ENCODE measurements at regions not wholly inside any gene's neighbourhood (a gene's known extent, or its start where the extent isn't known, plus 50 kb on each side); places are given as distances from the start of the nearest gene placed in this dataset.

GRCh38 chr17:70912716-70913485 lies 743.6 kb downstream of the KCNJ2 start:
- no peaks in the 10 kb centered on the region for H3K36me3 ChIP-seq (ENCODE audit: control insufficient read depth, insufficient read depth, low read length)
- no peaks in the 10 kb centered on the region for H3K27me3 ChIP-seq (replicated peaks; ENCODE audit: control insufficient read depth, insufficient read depth, low read length)
- TF ChIP-seq, protein P1, sequence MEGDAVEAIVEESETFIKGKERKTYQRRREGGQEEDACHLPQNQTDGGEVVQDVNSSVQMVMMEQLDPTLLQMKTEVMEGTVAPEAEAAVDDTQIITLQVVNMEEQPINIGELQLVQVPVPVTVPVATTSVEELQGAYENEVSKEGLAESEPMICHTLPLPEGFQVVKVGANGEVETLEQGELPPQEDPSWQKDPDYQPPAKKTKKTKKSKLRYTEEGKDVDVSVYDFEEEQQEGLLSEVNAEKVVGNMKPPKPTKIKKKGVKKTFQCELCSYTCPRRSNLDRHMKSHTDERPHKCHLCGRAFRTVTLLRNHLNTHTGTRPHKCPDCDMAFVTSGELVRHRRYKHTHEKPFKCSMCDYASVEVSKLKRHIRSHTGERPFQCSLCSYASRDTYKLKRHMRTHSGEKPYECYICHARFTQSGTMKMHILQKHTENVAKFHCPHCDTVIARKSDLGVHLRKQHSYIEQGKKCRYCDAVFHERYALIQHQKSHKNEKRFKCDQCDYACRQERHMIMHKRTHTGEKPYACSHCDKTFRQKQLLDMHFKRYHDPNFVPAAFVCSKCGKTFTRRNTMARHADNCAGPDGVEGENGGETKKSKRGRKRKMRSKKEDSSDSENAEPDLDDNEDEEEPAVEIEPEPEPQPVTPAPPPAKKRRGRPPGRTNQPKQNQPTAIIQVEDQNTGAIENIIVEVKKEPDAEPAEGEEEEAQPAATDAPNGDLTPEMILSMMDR (IDR thresholded peaks at IDR 0.05; ENCODE audit: insufficient read depth, low read length, poor library complexity, severe bottlenecking) = no peak
- no peak for DNase-seq (ENCODE audit: extremely low read depth, insufficient read length)
- no peak overlapping the region for H3K4me3 ChIP-seq (replicated peaks; ENCODE audit: low read depth, low read length)

DNA sequence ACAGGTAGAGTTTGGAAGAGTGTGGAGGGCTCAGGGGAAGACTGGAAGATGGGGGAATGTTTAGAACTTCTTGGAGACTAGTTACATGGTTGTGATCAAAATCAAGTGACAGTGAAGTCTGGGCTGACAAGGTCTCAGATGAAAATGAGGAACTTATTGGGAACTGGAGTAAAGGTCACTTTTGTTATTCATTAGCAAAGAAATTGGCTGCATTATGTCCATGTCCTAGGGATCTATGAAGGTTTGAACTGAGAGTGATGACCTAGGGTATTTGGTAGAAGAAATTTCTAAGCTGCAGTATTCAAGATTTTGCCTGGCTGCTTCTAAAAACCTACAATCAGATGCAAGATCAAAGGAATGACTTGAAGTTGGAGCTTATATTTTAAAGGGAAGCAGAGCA lies 747.1 kb downstream of the KCNJ2 start:
- Histone ChIP-seq H3K4me3 (replicated peaks; ENCODE audit: low read depth, low read length) (no peak overlapping the region), H3K27me3 (replicated peaks; ENCODE audit: control insufficient read depth, insufficient read depth, low read length) (no peaks in the 10 kb centered on the region), H3K36me3 (ENCODE audit: control insufficient read depth, insufficient read depth, low read length) (no peaks in the 10 kb centered on the region)
- TF ChIP-seq, protein P1 (IDR thresholded peaks at IDR 0.05; ENCODE audit: insufficient read depth, low read length, poor library complexity, severe bottlenecking) = no peak
- DNase-seq (ENCODE audit: extremely low read depth, insufficient read length) = no peak

DNA sequence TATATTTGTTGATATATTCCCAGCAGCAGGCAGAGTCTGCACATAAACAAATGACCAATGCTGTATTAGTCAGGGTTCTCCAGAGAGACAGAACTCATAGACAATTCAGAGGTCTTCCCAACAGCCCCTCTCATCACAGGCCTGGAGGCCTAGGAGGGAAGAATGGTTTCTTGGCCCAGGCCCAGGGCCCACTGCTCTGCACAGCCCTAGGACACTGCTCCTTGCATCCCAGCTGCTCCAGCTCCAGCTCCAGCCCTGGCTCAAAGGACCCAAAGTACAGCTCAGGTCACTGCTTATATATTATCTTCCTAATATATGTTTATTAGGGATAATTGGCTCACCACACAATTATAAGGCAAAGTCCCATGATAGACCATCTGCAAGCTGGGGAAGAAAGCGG lies 749.9 kb downstream of the KCNJ2 start:
- TF ChIP-seq, protein P1 (IDR thresholded peaks at IDR 0.05; ENCODE audit: insufficient read depth, low read length, poor library complexity, severe bottlenecking) = no peak
- Histone ChIP-seq H3K4me3 (replicated peaks; ENCODE audit: low read depth, low read length) (no peak overlapping the region), H3K27me3 (replicated peaks; ENCODE audit: control insufficient read depth, insufficient read depth, low read length) (no peaks in the 10 kb centered on the region), H3K36me3 (ENCODE audit: control insufficient read depth, insufficient read depth, low read length) (no peaks in the 10 kb centered on the region)
- no peak for DNase-seq (ENCODE audit: extremely low read depth, insufficient read length)

DNA sequence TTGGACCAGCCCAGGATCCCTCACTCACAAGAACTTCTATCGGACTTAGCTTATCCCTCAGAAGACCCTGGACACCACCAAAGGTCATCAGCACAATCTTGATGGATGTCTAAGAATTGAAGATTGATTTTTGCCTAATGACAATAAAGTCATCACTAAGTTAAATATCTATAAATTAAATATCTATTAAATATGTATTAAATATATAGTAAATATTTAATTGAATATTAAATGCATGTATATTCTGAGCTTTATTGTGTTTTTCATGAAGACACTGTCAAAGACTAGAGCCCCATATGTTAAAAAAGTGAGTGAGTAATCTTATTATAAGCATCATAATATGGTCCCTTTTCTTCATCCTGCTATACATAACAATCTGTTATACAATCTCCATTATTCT lies 751.1 kb downstream of the KCNJ2 start:
- no peaks in the 10 kb centered on the region for H3K36me3 ChIP-seq (ENCODE audit: control insufficient read depth, insufficient read depth, low read length)
- no peak for DNase-seq (ENCODE audit: extremely low read depth, insufficient read length)
- no peaks in the 10 kb centered on the region for H3K27me3 ChIP-seq (replicated peaks; ENCODE audit: control insufficient read depth, insufficient read depth, low read length)
- H3K4me3 ChIP-seq (replicated peaks; ENCODE audit: low read depth, low read length) = no peak overlapping the region
- TF ChIP-seq, protein P1 (IDR thresholded peaks at IDR 0.05; ENCODE audit: insufficient read depth, low read length, poor library complexity, severe bottlenecking) = no peak

DNA sequence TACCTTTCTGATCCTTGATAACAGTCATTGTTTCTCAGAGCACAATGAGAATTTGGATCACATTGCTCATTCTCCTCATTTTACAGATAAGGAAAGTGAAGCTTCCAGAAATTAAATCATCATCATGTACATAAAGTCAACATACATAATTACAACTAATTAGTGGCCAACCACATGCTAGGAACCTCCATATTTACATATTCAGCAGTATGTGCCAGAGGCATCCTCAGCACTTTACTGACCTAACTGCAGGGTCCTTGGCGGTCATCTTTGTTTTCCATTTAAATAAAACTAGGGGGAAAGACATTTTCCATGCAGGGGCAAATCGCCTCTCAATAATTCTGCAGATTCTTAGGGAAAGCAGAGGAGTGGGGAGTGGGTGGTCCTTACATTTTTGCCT lies 752.9 kb downstream of the KCNJ2 start:
- H3K36me3 ChIP-seq (ENCODE audit: control insufficient read depth, insufficient read depth, low read length) = no peaks in the 10 kb centered on the region
- H3K27me3 ChIP-seq (replicated peaks; ENCODE audit: control insufficient read depth, insufficient read depth, low read length) = no peaks in the 10 kb centered on the region
- TF ChIP-seq, protein P1 (IDR thresholded peaks at IDR 0.05; ENCODE audit: insufficient read depth, low read length, poor library complexity, severe bottlenecking) = no peak
- DNase-seq (ENCODE audit: extremely low read depth, insufficient read length) = no peak
- H3K4me3 ChIP-seq (replicated peaks; ENCODE audit: low read depth, low read length) = no peak overlapping the region

Data from GM06990 (cell line).